DND-41 (cell line): ENCODE measurements at regions not wholly inside any gene's neighbourhood (a gene's known extent, or its start where the extent isn't known, plus 50 kb on each side); places are given as distances from the start of the nearest gene placed in this dataset.

Source experiments
- EZH2 ChIP-seq: IDR thresholded peaks from 3 replicates; pipeline ENCODE4 v1.6.1; 2012; ENCODE audit warnings: borderline replicate concordance, low read depth, mild to moderate bottlenecking, moderate library complexity, low read length, inconsistent platforms; ENCODE audit not compliant: severe bottlenecking
- TF ChIP-seq, protein P1 (sequence below): IDR thresholded peaks from 2 replicates; pipeline ENCODE4 v1.5.1; 2012; ENCODE audit warnings: borderline replicate concordance, low read length, moderate library complexity, mild to moderate bottlenecking; ENCODE audit not compliant: poor library complexity, severe bottlenecking; ENCODE audit errors: extremely low read depth

DNA sequence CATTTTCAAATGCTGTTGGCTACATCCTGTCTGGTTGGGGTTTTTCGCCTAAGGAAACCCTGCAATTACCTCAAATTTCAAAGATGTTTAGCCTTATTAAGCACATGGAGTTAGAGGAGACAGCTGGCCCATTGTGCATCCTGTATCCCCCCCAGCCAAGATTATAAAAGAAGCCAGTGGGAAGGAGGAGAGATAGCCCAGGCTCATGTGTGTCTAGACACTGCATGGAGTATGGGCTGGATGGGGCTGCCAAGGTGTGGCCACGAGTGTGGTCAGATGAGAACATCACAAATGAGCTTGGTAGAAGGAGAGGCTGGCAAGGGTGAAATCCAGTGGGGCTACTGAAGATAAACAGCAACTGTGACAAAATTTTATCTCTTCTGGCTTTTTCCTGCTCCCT, 270.0 kb upstream of the TBC1D5 start:
- TF ChIP-seq, protein P1, sequence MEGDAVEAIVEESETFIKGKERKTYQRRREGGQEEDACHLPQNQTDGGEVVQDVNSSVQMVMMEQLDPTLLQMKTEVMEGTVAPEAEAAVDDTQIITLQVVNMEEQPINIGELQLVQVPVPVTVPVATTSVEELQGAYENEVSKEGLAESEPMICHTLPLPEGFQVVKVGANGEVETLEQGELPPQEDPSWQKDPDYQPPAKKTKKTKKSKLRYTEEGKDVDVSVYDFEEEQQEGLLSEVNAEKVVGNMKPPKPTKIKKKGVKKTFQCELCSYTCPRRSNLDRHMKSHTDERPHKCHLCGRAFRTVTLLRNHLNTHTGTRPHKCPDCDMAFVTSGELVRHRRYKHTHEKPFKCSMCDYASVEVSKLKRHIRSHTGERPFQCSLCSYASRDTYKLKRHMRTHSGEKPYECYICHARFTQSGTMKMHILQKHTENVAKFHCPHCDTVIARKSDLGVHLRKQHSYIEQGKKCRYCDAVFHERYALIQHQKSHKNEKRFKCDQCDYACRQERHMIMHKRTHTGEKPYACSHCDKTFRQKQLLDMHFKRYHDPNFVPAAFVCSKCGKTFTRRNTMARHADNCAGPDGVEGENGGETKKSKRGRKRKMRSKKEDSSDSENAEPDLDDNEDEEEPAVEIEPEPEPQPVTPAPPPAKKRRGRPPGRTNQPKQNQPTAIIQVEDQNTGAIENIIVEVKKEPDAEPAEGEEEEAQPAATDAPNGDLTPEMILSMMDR = no peak
- TF ChIP-seq EZH2 = no peak
